ENCODE measurements at regions not wholly inside any gene's neighbourhood (a gene's known extent, or its start where the extent isn't known, plus 50 kb on each side); places are given as distances from the start of the nearest gene placed in this dataset.

DNA sequence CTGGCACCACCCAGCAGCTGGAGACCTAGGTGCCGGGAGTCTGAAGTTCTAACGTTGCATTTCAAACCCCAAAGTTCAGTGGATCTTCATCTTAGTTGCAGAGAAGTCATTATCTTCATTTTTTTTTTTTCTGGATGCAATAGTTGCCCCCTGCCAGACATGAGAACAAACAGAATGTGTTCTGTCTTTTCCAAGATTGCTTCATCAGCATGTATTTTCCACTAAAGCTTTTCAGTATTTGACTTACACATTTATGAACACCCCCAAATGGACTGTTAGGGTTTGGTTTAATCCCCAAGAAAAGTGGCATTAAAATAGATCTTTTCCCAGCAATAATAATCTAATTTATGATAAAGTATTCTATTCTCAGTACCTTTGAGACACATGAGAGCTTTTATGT is 135.2 kb upstream of the OSMR start:
- TF ChIP-seq, protein P1, sequence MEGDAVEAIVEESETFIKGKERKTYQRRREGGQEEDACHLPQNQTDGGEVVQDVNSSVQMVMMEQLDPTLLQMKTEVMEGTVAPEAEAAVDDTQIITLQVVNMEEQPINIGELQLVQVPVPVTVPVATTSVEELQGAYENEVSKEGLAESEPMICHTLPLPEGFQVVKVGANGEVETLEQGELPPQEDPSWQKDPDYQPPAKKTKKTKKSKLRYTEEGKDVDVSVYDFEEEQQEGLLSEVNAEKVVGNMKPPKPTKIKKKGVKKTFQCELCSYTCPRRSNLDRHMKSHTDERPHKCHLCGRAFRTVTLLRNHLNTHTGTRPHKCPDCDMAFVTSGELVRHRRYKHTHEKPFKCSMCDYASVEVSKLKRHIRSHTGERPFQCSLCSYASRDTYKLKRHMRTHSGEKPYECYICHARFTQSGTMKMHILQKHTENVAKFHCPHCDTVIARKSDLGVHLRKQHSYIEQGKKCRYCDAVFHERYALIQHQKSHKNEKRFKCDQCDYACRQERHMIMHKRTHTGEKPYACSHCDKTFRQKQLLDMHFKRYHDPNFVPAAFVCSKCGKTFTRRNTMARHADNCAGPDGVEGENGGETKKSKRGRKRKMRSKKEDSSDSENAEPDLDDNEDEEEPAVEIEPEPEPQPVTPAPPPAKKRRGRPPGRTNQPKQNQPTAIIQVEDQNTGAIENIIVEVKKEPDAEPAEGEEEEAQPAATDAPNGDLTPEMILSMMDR (IDR thresholded peaks at IDR 0.05; ENCODE audit: low read length), result no peak
- no peak for TF ChIP-seq EZH2 (IDR thresholded peaks at IDR 0.05; ENCODE audit: borderline replicate concordance, low read length)
- Histone ChIP-seq H3K9ac (ENCODE audit: low read length) (no peak overlapping the region), H3F3A (ENCODE audit: insufficient read depth, low read length) (no peaks in the 10 kb centered on the region), H3K4me2 (ENCODE audit: low read length) (no peak overlapping the region), H3K9me3 (ENCODE audit: low read length) (no peaks in the 10 kb centered on the region), H4K20me1 (ENCODE audit: insufficient read depth, low read length) (no peaks in the 10 kb centered on the region), H3K4me1 (ENCODE audit: insufficient read depth, low read length, severe bottlenecking) (no peaks in the 10 kb centered on the region), H3K4me3 (ENCODE audit: low read depth, low read length, poor library complexity, severe bottlenecking) (no peak overlapping the region), H3K27me3 (ENCODE audit: insufficient read depth, low read length) (no peaks in the 10 kb centered on the region), H3K27ac (ENCODE audit: low read depth, low read length, poor library complexity, severe bottlenecking) (no peak overlapping the region), H2AFZ (ENCODE audit: low read length) (no peak overlapping the region), H3K36me3 (ENCODE audit: insufficient read depth, low read length) (no peaks in the 10 kb centered on the region), H3K9me2 (ENCODE audit: low read depth, low read length) (no peaks in the 10 kb centered on the region), H3K79me2 (ENCODE audit: insufficient read depth, low read length) (no peaks in the 10 kb centered on the region)

DNA sequence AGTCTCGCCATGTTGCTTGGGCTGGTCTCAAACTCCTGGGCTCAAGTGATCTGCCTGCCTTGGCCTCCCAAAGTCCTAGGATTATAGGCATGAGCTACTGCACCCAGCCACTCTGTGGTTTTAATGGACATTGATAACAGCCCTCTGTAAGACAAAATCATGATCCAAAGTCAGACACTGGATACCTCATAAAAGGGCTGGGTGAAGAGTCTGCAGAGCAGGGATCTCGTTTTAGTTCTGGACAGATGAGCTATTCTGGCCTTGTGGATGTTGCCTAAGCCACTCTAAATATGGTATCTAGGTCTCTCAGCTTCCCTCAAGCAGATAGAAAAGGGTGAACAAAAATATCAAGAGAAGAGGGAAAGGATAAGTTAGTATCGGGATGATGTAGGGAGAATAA is 133.4 kb upstream of the OSMR start:
- no peaks in the 10 kb centered on the region for H3K79me2 ChIP-seq (ENCODE audit: insufficient read depth, low read length)
- H4K20me1 ChIP-seq (ENCODE audit: insufficient read depth, low read length), result no peaks in the 10 kb centered on the region
- H3K27me3 ChIP-seq (ENCODE audit: insufficient read depth, low read length), result no peaks in the 10 kb centered on the region
- no peak overlapping the region for H3K4me2 ChIP-seq (ENCODE audit: low read length)
- no peaks in the 10 kb centered on the region for H3K36me3 ChIP-seq (ENCODE audit: insufficient read depth, low read length)
- no peaks in the 10 kb centered on the region for H3F3A ChIP-seq (ENCODE audit: insufficient read depth, low read length)
- TF ChIP-seq, protein P1 (IDR thresholded peaks at IDR 0.05; ENCODE audit: low read length), result no peak
- TF ChIP-seq EZH2 (IDR thresholded peaks at IDR 0.05; ENCODE audit: borderline replicate concordance, low read length), result no peak
- no peak overlapping the region for H3K4me3 ChIP-seq (ENCODE audit: low read depth, low read length, poor library complexity, severe bottlenecking)
- H3K9me2 ChIP-seq (ENCODE audit: low read depth, low read length), result no peaks in the 10 kb centered on the region
- no peak overlapping the region for H3K9ac ChIP-seq (ENCODE audit: low read length)
- H2AFZ ChIP-seq (ENCODE audit: low read length), result no peak overlapping the region
- H3K27ac ChIP-seq (ENCODE audit: low read depth, low read length, poor library complexity, severe bottlenecking), result no peak overlapping the region
- no peaks in the 10 kb centered on the region for H3K4me1 ChIP-seq (ENCODE audit: insufficient read depth, low read length, severe bottlenecking)
- no peaks in the 10 kb centered on the region for H3K9me3 ChIP-seq (ENCODE audit: low read length)

DNA sequence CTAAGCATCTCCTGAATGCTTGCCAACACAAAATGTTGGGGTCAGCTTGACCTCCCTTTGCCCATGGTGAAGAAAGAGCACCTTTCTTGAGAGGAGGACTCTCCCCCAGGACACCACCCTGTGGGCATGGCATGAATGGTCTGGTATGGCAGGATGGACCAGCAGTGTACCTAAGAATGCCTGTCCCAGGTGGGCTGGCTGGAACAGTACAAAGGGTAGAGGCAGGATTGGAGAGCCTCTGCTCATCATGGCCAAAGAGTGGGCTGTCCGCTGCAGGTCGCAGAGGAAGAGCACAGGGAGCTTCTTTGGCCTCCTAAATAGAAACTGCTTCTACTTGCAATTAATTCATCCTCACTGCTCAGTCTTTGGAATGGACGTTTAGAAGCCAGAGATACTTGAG is 131.6 kb upstream of the OSMR start:
- Histone ChIP-seq H3K4me1 (ENCODE audit: insufficient read depth, low read length, severe bottlenecking) (no peaks in the 10 kb centered on the region), H3F3A (ENCODE audit: insufficient read depth, low read length) (no peaks in the 10 kb centered on the region), H3K79me2 (ENCODE audit: insufficient read depth, low read length) (no peaks in the 10 kb centered on the region), H3K36me3 (ENCODE audit: insufficient read depth, low read length) (no peaks in the 10 kb centered on the region), H2AFZ (ENCODE audit: low read length) (no peak overlapping the region), H3K9me2 (ENCODE audit: low read depth, low read length) (no peaks in the 10 kb centered on the region), H3K27me3 (ENCODE audit: insufficient read depth, low read length) (no peaks in the 10 kb centered on the region), H3K4me2 (ENCODE audit: low read length) (no peak overlapping the region), H4K20me1 (ENCODE audit: insufficient read depth, low read length) (no peaks in the 10 kb centered on the region), H3K9me3 (ENCODE audit: low read length) (no peaks in the 10 kb centered on the region), H3K4me3 (ENCODE audit: low read depth, low read length, poor library complexity, severe bottlenecking) (no peak overlapping the region), H3K27ac (ENCODE audit: low read depth, low read length, poor library complexity, severe bottlenecking) (no peak overlapping the region), H3K9ac (ENCODE audit: low read length) (no peak overlapping the region)
- TF ChIP-seq, protein P1 (IDR thresholded peaks at IDR 0.05; ENCODE audit: low read length), result no peak
- no peak for TF ChIP-seq EZH2 (IDR thresholded peaks at IDR 0.05; ENCODE audit: borderline replicate concordance, low read length)

All from OCI-LY1 (cell line).